Activated CD4-positive, alpha-beta T cell treated with anti-CD3 and anti-CD28 coated beads for 36 hours (primary cell): ENCODE measurements at regions not wholly inside any gene's neighbourhood (a gene's known extent, or its start where the extent isn't known, plus 50 kb on each side); places are given as distances from the start of the nearest gene placed in this dataset.
"Not testable (repeated sequence)": the region's sequence is repeated elsewhere in the genome, so short reads cannot be mapped to it uniquely, and the experiment has no call there.

Experiments
- ATAC-seq: fragments of 200-7000 bp; cut with Tn5 transposase; one replicate; pipeline ENCODE4 v1.10.0; 2021; ENCODE audit warnings: mild to moderate bottlenecking, moderate library complexity
- CTCF ChIA-PET: fragments of 350-600 bp; sonication (Branson Sonifier 250); formaldehyde crosslinking; loops from one replicate; lab custom pipeline; 2021; ENCODE audit warnings: antibody characterized with exemption; lab: Charles Lee
- POLR2A ChIA-PET: fragments of 350-600 bp; sonication (Branson Sonifier 250); formaldehyde crosslinking; loops from one replicate; lab custom pipeline; 2021; ENCODE audit warnings: antibody characterized with exemption, inconsistent platforms; lab: Charles Lee
- DNase-seq: peaks from one replicate; pipeline ENCODE4 v3.0.0-alpha.2; 2020
- H3K27ac Mint-ChIP-seq: one replicate; pipeline ENCODE4 v1.8.0; 2021; ENCODE audit warnings: mixed read lengths
- H3K27me3 Mint-ChIP-seq: one replicate; pipeline ENCODE4 v1.8.0; 2021; ENCODE audit warnings: mixed read lengths
- H3K36me3 Mint-ChIP-seq: one replicate; pipeline ENCODE4 v1.8.0; 2021; ENCODE audit warnings: low read depth, mixed read lengths
- H3K4me1 Mint-ChIP-seq: one replicate; pipeline ENCODE4 v1.8.0; 2021; ENCODE audit warnings: mixed read lengths
- H3K4me3 Mint-ChIP-seq: one replicate; pipeline ENCODE4 v1.8.0; 2021; ENCODE audit warnings: mild to moderate bottlenecking, moderate library complexity, mixed read lengths
- H3K9me3 Mint-ChIP-seq: one replicate; pipeline ENCODE4 v1.8.0; 2021; ENCODE audit warnings: low read depth, mixed read lengths
- intact Hi-C, 2 experiments: fragments of 100-400 bp; cut with DNase I in 1 of 2; cut with micrococcal nuclease in 1 of 2; formaldehyde crosslinking; loops; one replicate each; pipeline versions ENCODE4 v1.14.2 to v1.15.1; 2022 to 2024; cut with DNase I, micrococcal nuclease

DNA sequence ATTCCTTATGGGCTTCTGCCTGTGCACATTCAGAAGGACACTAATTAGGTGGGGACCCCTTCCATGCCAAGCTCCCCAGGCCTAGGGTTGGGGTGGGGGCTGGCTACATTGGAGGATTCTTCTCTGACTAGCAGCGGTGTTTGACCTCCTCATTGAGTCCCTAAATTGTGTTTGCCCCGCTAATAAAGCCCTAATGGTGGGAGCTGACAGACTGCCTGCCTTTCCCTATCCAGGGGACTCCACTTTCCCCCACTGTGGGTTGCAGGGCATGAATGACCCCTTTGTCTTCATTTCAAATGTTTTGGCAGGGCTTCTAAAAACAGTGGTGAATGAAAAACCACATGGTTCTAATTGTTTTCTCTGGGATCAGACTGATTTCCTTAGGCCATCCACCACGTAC, 476.8 kb upstream of the CDH11 start:
- intact Hi-C loops: no loop called here
- Mint-ChIP-seq H3K4me3 (no peak overlapping the region), H3K27ac (no peak overlapping the region), H3K9me3 (peaks cover 4% of the 10 kb centered on the region), H3K36me3 (no peaks in the 10 kb centered on the region), H3K4me1 (no peaks in the 10 kb centered on the region), H3K27me3 (no peaks in the 10 kb centered on the region)
- ChIA-PET CTCF (no interaction called here), POLR2A (no interaction called here)
- DNase-seq (no peak), ATAC-seq (no peak)

DNA sequence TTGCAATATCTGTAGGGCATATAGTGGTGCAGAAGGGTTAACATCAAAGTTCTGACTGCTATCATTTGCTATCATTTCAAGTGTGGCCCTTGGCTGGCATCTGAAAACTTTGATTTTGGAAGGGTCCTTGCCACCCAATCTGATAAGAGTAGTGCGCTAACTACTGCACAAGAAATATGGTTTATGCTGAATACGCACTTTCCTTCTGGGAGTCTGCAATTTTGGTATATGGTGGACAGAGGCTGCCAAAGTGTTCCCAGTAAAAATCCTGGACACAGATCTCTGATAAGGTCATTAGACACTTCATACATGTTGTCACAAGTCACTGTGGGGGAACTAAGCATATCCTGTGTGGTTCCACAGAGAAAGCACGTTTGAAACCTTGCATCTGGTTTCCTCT, 461.6 kb upstream of the CDH11 start:
- POLR2A ChIA-PET: no interaction called here
- CTCF ChIA-PET: no interaction called here
- intact Hi-C loops: no loop called here
- ATAC-seq (no peak), DNase-seq (no peak)
- Mint-ChIP-seq H3K4me3 (no peak overlapping the region), H3K9me3 (no peaks in the 10 kb centered on the region), H3K36me3 (no peaks in the 10 kb centered on the region), H3K27ac (no peak overlapping the region), H3K27me3 (no peaks in the 10 kb centered on the region), H3K4me1 (no peaks in the 10 kb centered on the region)

DNA sequence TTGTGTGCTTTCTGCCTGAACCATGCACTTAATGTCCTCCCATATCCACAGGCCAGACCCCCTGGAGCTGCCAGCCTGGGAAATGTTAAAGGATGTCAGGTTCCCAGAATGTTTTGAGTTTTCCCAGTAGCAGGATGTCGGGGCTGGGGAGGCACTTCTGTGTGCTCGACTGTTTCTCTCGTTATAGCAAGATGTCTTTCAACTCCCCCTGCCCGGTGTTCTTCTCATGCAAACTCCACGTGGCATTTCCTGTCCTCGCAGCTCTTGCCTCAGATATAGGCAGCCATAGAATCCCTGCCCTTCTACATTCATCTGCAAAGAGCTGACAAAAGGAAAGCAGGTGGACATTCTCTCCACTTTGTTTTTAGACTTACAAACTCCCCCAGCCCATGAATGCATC, 457.2 kb upstream of the CDH11 start:
- Mint-ChIP-seq H3K27me3 (no peaks in the 10 kb centered on the region), H3K9me3 (no peaks in the 10 kb centered on the region), H3K36me3 (no peaks in the 10 kb centered on the region), H3K4me1 (no peaks in the 10 kb centered on the region), H3K27ac (no peak overlapping the region), H3K4me3 (no peak overlapping the region)
- no peak for ATAC-seq
- POLR2A ChIA-PET: no interaction called here
- intact Hi-C loops: no loop called here
- no peak for DNase-seq
- CTCF ChIA-PET: interaction anchor here (0.7 kb wide), 1 partner anchor 1220 kb away, joined by 3 read pairs; no protein-coding TSS in a partner anchor

DNA sequence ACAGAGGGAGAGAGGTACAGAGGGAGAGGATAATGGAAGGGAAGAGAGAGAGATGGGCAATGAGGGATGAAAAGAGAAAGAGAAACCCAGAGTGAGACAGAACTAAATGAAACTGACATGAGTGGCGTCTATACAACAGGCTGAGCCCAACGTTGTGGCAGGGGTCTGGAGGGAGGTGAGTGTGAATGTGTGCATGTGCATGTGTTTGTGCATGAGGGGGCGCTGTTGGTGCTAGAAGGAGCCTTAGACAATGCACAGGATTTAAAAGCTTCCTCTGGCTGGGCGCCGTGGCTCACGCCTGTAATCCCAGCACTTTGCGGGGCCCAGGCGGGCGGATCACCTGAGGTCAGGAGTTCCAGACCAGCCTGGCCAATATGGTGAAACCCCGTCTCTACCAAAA, 454.8 kb upstream of the CDH11 start:
- H3K4me1 Mint-ChIP-seq: no peaks in the 10 kb centered on the region
- ChIA-PET POLR2A (no interaction called here), CTCF (no interaction called here)
- no peaks in the 10 kb centered on the region for H3K27me3 Mint-ChIP-seq
- ATAC-seq (no peak), DNase-seq (no peak)
- intact Hi-C loops: no loop called here
- H3K36me3 Mint-ChIP-seq: no peaks in the 10 kb centered on the region
- H3K4me3 Mint-ChIP-seq: no peak overlapping the region
- H3K27ac Mint-ChIP-seq: no peak overlapping the region
- no peaks in the 10 kb centered on the region for H3K9me3 Mint-ChIP-seq

DNA sequence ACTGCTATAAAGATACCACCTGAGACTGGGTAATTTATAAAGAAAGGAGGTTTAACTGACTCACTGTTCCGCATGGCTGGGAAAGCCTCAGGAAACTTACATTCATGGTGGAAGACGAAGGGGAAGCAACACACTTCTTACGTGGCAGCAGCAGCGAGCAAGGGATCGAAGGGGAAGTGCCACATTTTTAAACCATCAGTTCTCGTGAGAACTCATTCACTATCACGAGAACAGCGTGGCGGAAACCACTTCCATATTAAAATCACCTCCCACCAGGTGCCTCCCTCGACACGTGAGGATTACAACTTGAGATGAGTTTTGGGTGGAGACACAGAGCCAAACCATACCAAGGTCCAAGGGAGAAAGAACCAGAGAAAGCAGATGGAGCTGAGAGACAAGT, 454.3 kb upstream of the CDH11 start:
- H3K36me3 Mint-ChIP-seq: no peaks in the 10 kb centered on the region
- H3K9me3 Mint-ChIP-seq: peaks cover under 1% of the 10 kb centered on the region
- H3K27me3 Mint-ChIP-seq: no peaks in the 10 kb centered on the region
- no peak for DNase-seq
- no peak for ATAC-seq
- POLR2A ChIA-PET: no interaction called here
- H3K4me3 Mint-ChIP-seq: no peak overlapping the region
- intact Hi-C loops: no loop called here
- H3K27ac Mint-ChIP-seq: no peak overlapping the region
- H3K4me1 Mint-ChIP-seq: no peaks in the 10 kb centered on the region
- CTCF ChIA-PET: no interaction called here

DNA sequence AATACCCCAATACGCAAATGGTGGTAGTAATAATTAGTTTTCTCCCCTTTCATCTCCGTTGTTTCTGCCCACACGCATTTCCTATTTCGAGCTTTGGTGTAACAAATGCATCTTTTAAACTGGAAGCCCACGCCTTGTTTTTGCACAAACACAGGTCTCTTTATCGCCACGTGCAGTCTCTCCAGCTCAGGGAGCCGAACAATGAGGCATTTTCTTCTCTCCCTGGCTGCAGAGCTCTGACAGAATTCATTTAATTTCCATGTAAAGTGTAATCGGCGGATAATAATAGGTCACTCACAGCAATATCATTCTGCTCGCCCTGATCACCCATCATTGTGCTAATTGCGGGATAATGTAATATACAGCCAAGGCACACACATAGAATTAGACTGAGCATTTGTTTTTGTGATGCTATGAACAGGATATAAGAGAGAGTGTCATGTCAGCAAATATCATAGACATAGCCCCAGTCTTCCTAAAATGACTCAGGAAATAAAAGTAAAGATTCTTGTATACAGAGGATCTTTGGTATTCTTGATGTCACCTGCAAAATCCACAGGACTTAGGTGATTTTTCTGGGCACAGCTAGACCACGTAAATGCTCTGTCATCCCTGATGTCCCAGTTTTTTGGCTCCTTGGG, 452.6 kb upstream of the CDH11 start:
- Mint-ChIP-seq H3K4me3 (no peak overlapping the region), H3K27ac (no peak overlapping the region), H3K36me3 (no peaks in the 10 kb centered on the region), H3K9me3 (peaks cover 7% of the 10 kb centered on the region), H3K27me3 (no peaks in the 10 kb centered on the region), H3K4me1 (no peaks in the 10 kb centered on the region)
- ATAC-seq (no peak), DNase-seq (no peak)
- POLR2A ChIA-PET: no interaction called here
- CTCF ChIA-PET: no interaction called here
- intact Hi-C loops: no loop called here

DNA sequence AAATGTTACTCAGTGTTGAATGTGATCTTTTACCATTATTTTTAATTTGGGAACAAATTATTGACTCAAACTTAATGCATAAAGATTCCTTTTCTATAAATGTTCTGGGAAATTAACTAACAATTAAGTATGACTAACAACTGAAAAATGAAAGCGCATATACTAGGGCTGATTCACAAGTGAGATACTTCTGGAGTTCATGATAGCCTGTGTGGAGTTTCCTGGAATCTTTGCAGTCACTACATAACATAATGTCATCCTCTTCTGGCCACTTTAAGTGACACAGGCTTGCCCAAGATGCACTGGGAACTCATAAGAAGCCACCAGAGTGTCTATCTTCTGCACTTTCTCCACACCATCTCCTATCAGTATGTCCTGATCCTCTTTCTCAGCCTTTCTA, 450.3 kb upstream of the CDH11 start:
- POLR2A ChIA-PET: no interaction called here
- Mint-ChIP-seq H3K27me3 (no peaks in the 10 kb centered on the region), H3K36me3 (no peaks in the 10 kb centered on the region), H3K27ac (no peak overlapping the region), H3K4me3 (no peak overlapping the region), H3K4me1 (no peaks in the 10 kb centered on the region), H3K9me3 (peaks cover 9% of the 10 kb centered on the region)
- ATAC-seq (no peak), DNase-seq (no peak)
- intact Hi-C loops: no loop called here
- CTCF ChIA-PET: interaction anchor here (1.0 kb wide), 1 partner anchor 199 kb away, joined by 3 read pairs; no protein-coding TSS in a partner anchor

DNA sequence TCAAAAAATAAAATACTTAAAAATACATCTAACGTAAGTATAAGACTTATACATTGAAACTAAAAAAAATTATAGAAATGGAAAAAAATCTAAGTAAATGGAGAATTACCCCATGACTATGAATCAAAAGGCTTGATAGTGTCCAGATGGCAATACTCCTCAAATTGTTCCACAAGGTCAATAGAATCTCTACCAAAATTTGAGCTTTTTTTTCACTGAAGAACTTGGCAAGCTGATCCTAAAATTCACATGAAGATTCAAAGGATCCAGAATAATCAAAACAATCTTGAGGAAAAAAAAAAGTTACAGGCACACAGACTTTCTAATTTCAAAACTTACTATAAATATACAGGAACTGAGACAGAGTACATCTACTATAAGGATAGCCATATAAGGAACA, 448.4 kb upstream of the CDH11 start:
- ChIA-PET POLR2A (no interaction called here), CTCF (no interaction called here)
- Mint-ChIP-seq H3K36me3 (no peaks in the 10 kb centered on the region), H3K4me1 (no peaks in the 10 kb centered on the region), H3K4me3 (no peak overlapping the region), H3K27ac (no peak overlapping the region), H3K9me3 (peaks cover 9% of the 10 kb centered on the region), H3K27me3 (no peaks in the 10 kb centered on the region)
- DNase-seq (no peak), ATAC-seq (no peak)
- intact Hi-C loops: no loop called here

DNA sequence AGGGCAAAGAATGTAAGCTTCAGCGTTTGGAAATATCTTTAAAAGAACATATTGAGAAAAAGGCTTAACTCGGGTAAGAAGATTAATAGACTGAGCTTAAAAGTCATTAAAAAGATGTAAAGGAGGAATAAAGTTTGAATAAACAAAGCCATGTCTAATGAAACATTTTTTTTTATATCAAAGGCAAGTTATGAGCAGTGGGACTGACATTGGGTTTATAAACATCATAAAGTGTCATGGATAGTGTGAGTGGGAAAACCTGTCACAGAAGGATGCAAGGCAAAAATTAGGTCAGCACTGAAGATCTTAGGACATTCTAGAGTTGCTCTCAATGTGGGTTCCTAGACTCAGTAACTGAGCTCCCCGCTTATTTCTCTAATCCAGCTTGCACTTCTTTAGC, 438.0 kb upstream of the CDH11 start:
- peaks cover 11% of the 10 kb centered on the region for H3K9me3 Mint-ChIP-seq
- intact Hi-C loops: no loop called here
- H3K4me1 Mint-ChIP-seq: no peaks in the 10 kb centered on the region
- DNase-seq (no peak), ATAC-seq (no peak)
- no peak overlapping the region for H3K27ac Mint-ChIP-seq
- POLR2A ChIA-PET: no interaction called here
- H3K4me3 Mint-ChIP-seq: no peak overlapping the region
- H3K36me3 Mint-ChIP-seq: no peaks in the 10 kb centered on the region
- CTCF ChIA-PET: no interaction called here
- no peaks in the 10 kb centered on the region for H3K27me3 Mint-ChIP-seq

DNA sequence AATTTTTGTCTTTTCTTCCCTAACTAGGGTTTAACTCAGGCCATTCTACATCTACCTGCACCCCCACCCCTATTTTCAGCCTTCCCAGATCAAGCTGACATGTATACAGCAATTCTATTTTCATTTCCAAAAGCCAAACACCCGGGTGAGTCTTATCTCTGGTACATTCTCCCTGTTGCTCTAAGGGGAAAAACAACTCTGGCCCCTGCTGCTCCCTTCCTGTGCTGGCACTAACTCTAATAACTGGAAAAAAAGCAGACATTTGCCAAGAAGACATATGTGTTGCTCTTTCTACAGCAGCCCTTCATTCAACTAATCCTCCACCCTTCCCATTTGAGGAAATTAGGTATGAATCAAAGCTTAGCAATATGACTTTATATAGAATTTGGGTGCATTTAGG, 427.8 kb upstream of the CDH11 start:
- H3K4me1 Mint-ChIP-seq, H3K9me3 Mint-ChIP-seq, CTCF ChIA-PET, ATAC-seq, H3K36me3 Mint-ChIP-seq, H3K27me3 Mint-ChIP-seq, H3K4me3 Mint-ChIP-seq, POLR2A ChIA-PET, H3K27ac Mint-ChIP-seq, DNase-seq, intact Hi-C loops: not testable (repeated sequence)

DNA sequence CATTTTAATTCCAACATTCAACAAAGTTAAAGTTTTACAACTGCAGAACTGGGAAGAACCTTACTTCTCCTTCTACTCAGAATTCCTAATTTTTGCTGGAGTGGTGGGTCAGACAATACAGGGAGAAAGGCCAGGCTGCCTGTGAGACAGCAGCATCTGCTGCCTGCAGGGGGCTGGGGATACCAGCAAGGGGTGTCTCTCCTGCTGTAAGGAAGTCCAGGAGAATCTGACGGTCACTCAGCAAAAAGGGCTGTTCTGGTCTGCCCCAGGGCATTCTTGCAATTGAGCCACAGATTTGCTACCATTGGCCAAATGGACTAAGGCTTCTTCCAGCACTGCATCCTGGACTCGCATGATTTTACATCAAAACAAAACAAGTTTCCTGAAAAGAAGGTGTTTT, 426.6 kb upstream of the CDH11 start:
- H3K36me3 Mint-ChIP-seq: peaks cover 1% of the 10 kb centered on the region
- ATAC-seq: no peak
- intact Hi-C loops: no loop called here
- H3K4me3 Mint-ChIP-seq: no peak overlapping the region
- no peaks in the 10 kb centered on the region for H3K4me1 Mint-ChIP-seq
- no peak overlapping the region for H3K27ac Mint-ChIP-seq
- no peak for DNase-seq
- POLR2A ChIA-PET: no interaction called here
- CTCF ChIA-PET: no interaction called here
- H3K9me3 Mint-ChIP-seq: peaks cover 6% of the 10 kb centered on the region
- no peaks in the 10 kb centered on the region for H3K27me3 Mint-ChIP-seq

DNA sequence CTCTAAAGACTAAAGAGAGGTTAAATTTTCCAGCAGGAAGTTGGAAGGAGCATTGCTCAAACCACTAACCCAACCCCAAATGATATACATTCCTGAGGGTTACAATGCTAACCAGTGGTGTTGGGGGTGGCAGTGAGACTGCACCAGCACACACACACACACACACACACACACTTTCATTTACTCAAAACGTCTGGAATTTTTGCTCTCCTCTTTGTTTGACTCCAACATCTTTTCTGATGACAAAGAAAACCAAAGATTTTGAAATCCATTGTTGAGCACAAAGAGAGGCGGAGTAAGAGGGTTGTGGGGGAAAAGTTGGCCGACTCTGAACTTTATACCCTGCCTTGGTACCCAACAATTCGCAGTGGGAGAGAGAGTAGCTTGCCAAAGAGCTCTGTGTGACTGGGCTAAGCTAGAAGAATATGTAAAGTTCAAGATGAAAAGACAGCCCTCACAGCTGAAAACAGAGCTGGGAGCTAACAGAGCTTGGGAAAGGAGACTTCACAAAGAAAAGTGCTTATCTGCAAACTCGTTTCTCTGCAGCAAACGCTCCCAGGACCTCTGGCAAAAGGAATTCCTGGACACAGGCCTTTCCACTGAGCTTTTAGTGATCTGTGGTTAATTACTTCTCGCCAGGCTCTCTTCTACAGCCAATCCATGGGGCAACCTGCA, 426.0 kb upstream of the CDH11 start:
- Mint-ChIP-seq H3K9me3 (peaks cover 6% of the 10 kb centered on the region), H3K27ac (no peak overlapping the region), H3K4me1 (no peaks in the 10 kb centered on the region), H3K4me3 (no peak overlapping the region), H3K36me3 (peaks cover 1% of the 10 kb centered on the region), H3K27me3 (no peaks in the 10 kb centered on the region)
- CTCF ChIA-PET: no interaction called here
- POLR2A ChIA-PET: no interaction called here
- no peak for ATAC-seq
- no peak for DNase-seq
- intact Hi-C loops: no loop called here
